ENCODE measurements at regions not wholly inside any gene's neighbourhood (a gene's known extent, or its start where the extent isn't known, plus 50 kb on each side); places are given as distances from the start of the nearest gene placed in this dataset.

DNA sequence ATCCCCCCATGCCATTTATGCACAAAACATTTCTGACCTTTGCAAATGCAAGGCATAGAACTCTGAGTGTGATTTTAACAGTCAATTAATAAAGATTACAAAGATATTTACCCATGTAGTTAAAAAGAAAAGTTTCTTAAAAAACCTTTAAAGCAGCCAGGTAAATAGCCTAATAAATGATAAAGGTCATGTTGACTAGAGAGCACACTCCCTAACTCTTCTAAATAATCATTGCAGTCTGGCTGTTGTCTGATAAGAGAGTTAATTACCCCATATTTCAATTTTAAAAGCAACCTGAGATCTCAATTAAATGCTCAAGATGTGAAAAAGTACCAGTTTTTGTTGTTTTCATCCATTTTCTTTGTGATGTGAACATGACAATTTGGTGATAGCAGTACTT is 291.5 kb upstream of the SMIM31 start:
- TF ChIP-seq, protein P1, sequence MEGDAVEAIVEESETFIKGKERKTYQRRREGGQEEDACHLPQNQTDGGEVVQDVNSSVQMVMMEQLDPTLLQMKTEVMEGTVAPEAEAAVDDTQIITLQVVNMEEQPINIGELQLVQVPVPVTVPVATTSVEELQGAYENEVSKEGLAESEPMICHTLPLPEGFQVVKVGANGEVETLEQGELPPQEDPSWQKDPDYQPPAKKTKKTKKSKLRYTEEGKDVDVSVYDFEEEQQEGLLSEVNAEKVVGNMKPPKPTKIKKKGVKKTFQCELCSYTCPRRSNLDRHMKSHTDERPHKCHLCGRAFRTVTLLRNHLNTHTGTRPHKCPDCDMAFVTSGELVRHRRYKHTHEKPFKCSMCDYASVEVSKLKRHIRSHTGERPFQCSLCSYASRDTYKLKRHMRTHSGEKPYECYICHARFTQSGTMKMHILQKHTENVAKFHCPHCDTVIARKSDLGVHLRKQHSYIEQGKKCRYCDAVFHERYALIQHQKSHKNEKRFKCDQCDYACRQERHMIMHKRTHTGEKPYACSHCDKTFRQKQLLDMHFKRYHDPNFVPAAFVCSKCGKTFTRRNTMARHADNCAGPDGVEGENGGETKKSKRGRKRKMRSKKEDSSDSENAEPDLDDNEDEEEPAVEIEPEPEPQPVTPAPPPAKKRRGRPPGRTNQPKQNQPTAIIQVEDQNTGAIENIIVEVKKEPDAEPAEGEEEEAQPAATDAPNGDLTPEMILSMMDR (IDR thresholded peaks at IDR 0.05) = no peak
- TF ChIP-seq, protein P2, sequence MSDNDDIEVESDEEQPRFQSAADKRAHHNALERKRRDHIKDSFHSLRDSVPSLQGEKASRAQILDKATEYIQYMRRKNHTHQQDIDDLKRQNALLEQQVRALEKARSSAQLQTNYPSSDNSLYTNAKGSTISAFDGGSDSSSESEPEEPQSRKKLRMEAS (IDR thresholded peaks at IDR 0.05) = no peak
- TF ChIP-seq ESRRA (IDR thresholded peaks at IDR 0.05; ENCODE audit: borderline replicate concordance, low read length) (no peak), CHD4 (IDR thresholded peaks at IDR 0.05; ENCODE audit: borderline replicate concordance) (no peak), EP300 (IDR thresholded peaks at IDR 0.05) (no peak)

Data from A549 (cell line).